B cell (primary cell): ENCODE measurements at regions not wholly inside any gene's neighbourhood (a gene's known extent, or its start where the extent isn't known, plus 50 kb on each side); places are given as distances from the start of the nearest gene placed in this dataset.

Experiments used
- CTCF ChIP-seq: fragments of 200-600 bp; IDR thresholded peaks from one replicate; pipeline ENCODE4 v1.8.0; 2022; ENCODE audit warnings: antibody characterized with exemption, mild to moderate bottlenecking
- EZH2 ChIP-seq: IDR thresholded peaks from 2 replicates; pipeline ENCODE4 v1.6.1; 2012; ENCODE audit warnings: borderline replicate concordance, low read depth, mild to moderate bottlenecking, moderate library complexity, low read length; ENCODE audit not compliant: insufficient read depth, poor library complexity, severe bottlenecking

- TF ChIP-seq CTCF (no peak), EZH2 (no peak)
These were observed 134.0 kb upstream of the FAM78B start for GRCh38 chr1:166300767-166301166.
